HepG2 (cell line): ENCODE measurements at regions not wholly inside any gene's neighbourhood (a gene's known extent, or its start where the extent isn't known, plus 50 kb on each side); places are given as distances from the start of the nearest gene placed in this dataset.

Source experiments
- ATAC-seq: fragments of 200-7000 bp; cut with Tn5 transposase; 3 replicates; pipeline ENCODE4 v1.9.1; 2020; ENCODE audit warnings: mild to moderate bottlenecking, moderate library complexity
- BruUV-seq: library from RNA; stranded (reverse); fragments of 400-500 nt; replicated peaks from 2 replicates; lab custom pipeline; 2021; lab: Mats Ljungman, UMichigan
- CTCF ChIA-PET: fragments of 300-600 bp; formaldehyde crosslinking; extraction: SDS; loops from one replicate; lab custom pipeline; 2021; ENCODE audit warnings: low total read pairs, inconsistent platforms, low intra/inter-chr PET ratio; lab: Yijun Ruan, JAX
- POLR2A ChIA-PET: fragments of 350-600 bp; sonication (Branson Sonifier 250); formaldehyde crosslinking; loops from one replicate; lab custom pipeline; 2020; ENCODE audit warnings: antibody characterized with exemption, inconsistent platforms; lab: Yijun Ruan, JAX
- DNase-seq: peaks from one replicate; pipeline ENCODE4 v3.0.0-alpha.2; 2015; ENCODE audit warnings: low spot score
- FAIRE-seq: peaks from 3 replicates; lab custom pipeline; 2011; peaks lifted over from hg19 to GRCh38; lab: Jason Lieb, UNC
- H2AFZ ChIP-seq: one replicate; pipeline ENCODE4 v1.6.1; 2011; ENCODE audit warnings: low read length, inconsistent platforms
- H3K27ac ChIP-seq: fragments of 300-600 bp; 3 replicates; pipeline ENCODE4 v1.8.0; 2011; ENCODE audit warnings: mixed run types, mild to moderate bottlenecking, mixed read lengths, low read length, inconsistent platforms; ENCODE audit not compliant: insufficient read depth; ENCODE audit errors: extremely low read length
- H3K27me3 ChIP-seq, 2 experiments: fragments of 200-600 bp in 1 of 2; 2 replicates in 1 of 2; 3 replicates in 1 of 2; pipeline versions ENCODE4 v1.6.0 to v1.8.0; 2011; ENCODE audit warnings: low read length in 2 of 2, mild to moderate bottlenecking in 2 of 2, moderate library complexity in 2 of 2, inconsistent platforms in 1 of 2; ENCODE audit not compliant: insufficient read depth in 2 of 2, control insufficient read depth in 1 of 2
- H3K36me3 ChIP-seq, 2 experiments: fragments of 200-600 bp in 1 of 2; replicated peaks in 1 of 2; 2 replicates in 1 of 2; 3 replicates in 1 of 2; pipeline versions ENCODE4 v1.5.1 to v1.8.0; 2011; ENCODE audit warnings: low read length in 2 of 2, inconsistent platforms in 1 of 2; ENCODE audit not compliant: insufficient read depth in 2 of 2, control insufficient read depth in 1 of 2
- H3K4me1 ChIP-seq: 2 replicates; pipeline ENCODE4 v1.5.1; 2012; ENCODE audit warnings: low read length, inconsistent platforms; ENCODE audit not compliant: insufficient read depth
- H3K4me2 ChIP-seq: 2 replicates; pipeline ENCODE4 v1.6.0; 2011; ENCODE audit warnings: low read depth, low read length, inconsistent platforms
- H3K4me3 ChIP-seq, 3 experiments: fragments of 200-600 bp in 1 of 3; sonication (generic), shearing (Covaris generic) in 1 of 3; replicated peaks in 1 of 3; 2 replicates each; pipeline ENCODE4 v1.5.1; 2011 to 2016; ENCODE audit warnings: low read length in 3 of 3, inconsistent platforms in 2 of 3, low read depth in 2 of 3, mild to moderate bottlenecking in 2 of 3, control low read depth in 1 of 3, mixed read lengths in 1 of 3; ENCODE audit not compliant: insufficient read depth in 1 of 3
- H3K79me2 ChIP-seq: one replicate; pipeline ENCODE4 v1.6.1; 2011; ENCODE audit warnings: low read length, inconsistent platforms; ENCODE audit not compliant: insufficient read depth
- H3K9ac ChIP-seq: 2 replicates; pipeline ENCODE4 v1.6.0; 2011; ENCODE audit warnings: mild to moderate bottlenecking, low read depth, low read length, inconsistent platforms; ENCODE audit not compliant: insufficient read depth
- H3K9me3 ChIP-seq: 2 replicates; pipeline ENCODE4 v1.5.1; 2012; ENCODE audit warnings: mild to moderate bottlenecking, low read length
- H4K20me1 ChIP-seq: 2 replicates; pipeline ENCODE4 v1.6.0; 2011; ENCODE audit warnings: inconsistent platforms, mild to moderate bottlenecking, low read length, moderate library complexity; ENCODE audit not compliant: insufficient read depth
- ZNF382 ChIP-seq: sonication (generic); formaldehyde crosslinking; IDR thresholded peaks from 2 replicates; pipeline ENCODE4 v1.5.0; 2020; ENCODE audit warnings: missing genetic modification reagents, mild to moderate bottlenecking, borderline replicate concordance
- ZNF891 ChIP-seq: sonication (generic); formaldehyde crosslinking; IDR thresholded peaks from 2 replicates; pipeline ENCODE4 v1.5.0; 2020; ENCODE audit warnings: mild to moderate bottlenecking, missing genetic modification reagents
- WGBS: methylation state at CpG from one replicate; pipeline ENCODE4 v1.1.6; 2017; ENCODE audit warnings: low lambda C conversion rate; 5-methylcytosine and 5-hydroxymethylcytosine counted together
- in situ Hi-C: cut with HindIII; loops from 2 replicates; pipeline ENCODE4 v1.10.0; 2017; ENCODE audit warnings: low pct_unique_long_range_greater_than_20kb; ENCODE audit not compliant: extremely low pct_ligation_motif_present
- intact Hi-C: fragments of 100-400 bp; cut with micrococcal nuclease; formaldehyde crosslinking; loops from one replicate; pipeline ENCODE4 v1.10.0; 2022; ENCODE audit not compliant: unreplicated experiment
- TF ChIP-seq, protein P1 (sequence below): sonication (generic); formaldehyde crosslinking; IDR thresholded peaks from 2 replicates; pipeline ENCODE4 v1.9.0; 2022; ENCODE audit warnings: low read depth, missing genetic modification reagents
- TF ChIP-seq, protein P2 (sequence below): sonication (generic); formaldehyde crosslinking; IDR thresholded peaks from 2 replicates; pipeline ENCODE4 v1.4.0; 2020; ENCODE audit warnings: missing genetic modification reagents
- TF ChIP-seq, protein P3 (sequence below): IDR thresholded peaks from 2 replicates; pipeline ENCODE4 v1.6.1; 2016; ENCODE audit warnings: missing biosample characterization, missing genetic modification reagents, low read depth

DNA sequence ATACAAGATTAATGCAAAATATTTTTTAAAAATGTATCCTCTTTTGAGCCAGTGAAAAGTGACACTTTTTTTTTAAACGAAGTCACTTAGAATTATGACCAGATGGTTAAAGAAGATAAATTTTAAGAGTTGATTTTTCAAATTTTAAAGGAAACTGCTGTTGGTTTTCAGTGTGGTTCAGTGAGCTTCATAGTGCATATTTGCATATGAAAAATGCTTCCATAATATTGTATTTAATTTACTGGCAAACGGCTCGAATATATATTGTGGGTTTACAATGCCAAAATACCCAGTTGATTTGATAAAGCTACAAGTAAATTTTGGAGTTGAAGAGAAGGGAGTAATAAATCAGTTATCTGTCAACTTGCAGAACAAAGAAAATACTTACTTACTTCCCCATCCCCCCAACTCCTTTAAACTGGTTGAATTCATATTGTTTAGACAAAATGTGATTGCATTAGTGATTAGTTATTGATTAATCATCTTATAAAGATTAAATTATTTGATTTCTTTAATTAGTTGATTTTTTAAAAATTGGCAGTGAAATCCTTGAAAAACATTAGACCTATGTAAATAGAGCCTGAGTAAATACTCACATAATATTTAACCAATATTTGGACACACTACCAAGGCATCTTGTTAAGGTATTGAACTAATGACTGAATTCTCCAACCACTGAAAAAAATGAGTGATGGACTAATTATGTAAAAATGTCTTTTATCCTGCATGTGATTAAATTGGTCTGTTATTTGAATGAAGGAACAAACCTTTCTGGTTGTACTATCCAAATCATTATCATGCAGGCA is 122.8 kb upstream of the APP start (continued):
- TF ChIP-seq, protein P1, sequence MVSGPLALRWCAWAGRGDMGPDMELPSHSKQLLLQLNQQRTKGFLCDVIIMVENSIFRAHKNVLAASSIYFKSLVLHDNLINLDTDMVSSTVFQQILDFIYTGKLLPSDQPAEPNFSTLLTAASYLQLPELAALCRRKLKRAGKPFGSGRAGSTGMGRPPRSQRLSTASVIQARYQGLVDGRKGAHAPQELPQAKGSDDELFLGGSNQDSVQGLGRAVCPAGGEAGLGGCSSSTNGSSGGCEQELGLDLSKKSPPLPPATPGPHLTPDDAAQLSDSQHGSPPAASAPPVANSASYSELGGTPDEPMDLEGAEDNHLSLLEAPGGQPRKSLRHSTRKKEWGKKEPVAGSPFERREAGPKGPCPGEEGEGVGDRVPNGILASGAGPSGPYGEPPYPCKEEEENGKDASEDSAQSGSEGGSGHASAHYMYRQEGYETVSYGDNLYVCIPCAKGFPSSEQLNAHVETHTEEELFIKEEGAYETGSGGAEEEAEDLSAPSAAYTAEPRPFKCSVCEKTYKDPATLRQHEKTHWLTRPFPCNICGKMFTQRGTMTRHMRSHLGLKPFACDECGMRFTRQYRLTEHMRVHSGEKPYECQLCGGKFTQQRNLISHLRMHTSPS (CRISPR knock-in tag) = no peak

DNA sequence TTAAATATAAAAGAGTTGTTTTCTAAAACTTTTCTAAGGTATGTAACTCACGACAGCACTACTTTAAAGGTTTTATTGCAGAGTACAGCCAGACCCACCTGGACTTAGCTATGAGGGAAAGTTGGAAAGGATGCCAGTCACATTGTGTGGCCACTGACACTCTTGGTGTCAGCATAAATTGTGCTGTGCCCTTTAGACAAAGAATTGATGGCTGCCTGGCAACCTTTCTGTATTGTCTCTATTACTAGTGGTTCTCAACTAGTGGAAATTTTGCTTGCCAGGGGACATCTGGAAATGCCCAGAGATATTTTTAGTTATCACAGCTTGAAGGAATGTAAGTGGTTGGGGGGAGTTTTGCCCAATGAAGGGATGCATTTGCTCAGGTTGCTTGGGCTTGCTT is 117.5 kb upstream of the APP start:
- FAIRE-seq (no peak), DNase-seq (no peak), ATAC-seq (no peak)
- Histone ChIP-seq H3K36me3 (no peaks in the 10 kb centered on the region), H4K20me1 (no peaks in the 10 kb centered on the region), H3K27ac (no peak overlapping the region), H3K4me1 (no peaks in the 10 kb centered on the region), H3K79me2 (no peaks in the 10 kb centered on the region), H3K4me2 (no peak overlapping the region), H3K9ac (no peak overlapping the region), H3K4me3 (no peak overlapping the region), H3K27me3 (no peaks in the 10 kb centered on the region; a peak in 1 of 5 replicates), H2AFZ (no peak overlapping the region), H3K9me3 (peaks cover 39% of the 10 kb centered on the region)
- TF ChIP-seq ZNF382 (CRISPR knock-in tag) (no peak), ZNF891 (no peak)
- ChIA-PET CTCF (no interaction called here), POLR2A (no interaction called here)
- intact Hi-C loops (no loop called here), in situ Hi-C loops (no loop called here)
- WGBS = 6% methylated on average over 1 of the region's 1 CpG
- BruUV-seq = no TSS peak

DNA sequence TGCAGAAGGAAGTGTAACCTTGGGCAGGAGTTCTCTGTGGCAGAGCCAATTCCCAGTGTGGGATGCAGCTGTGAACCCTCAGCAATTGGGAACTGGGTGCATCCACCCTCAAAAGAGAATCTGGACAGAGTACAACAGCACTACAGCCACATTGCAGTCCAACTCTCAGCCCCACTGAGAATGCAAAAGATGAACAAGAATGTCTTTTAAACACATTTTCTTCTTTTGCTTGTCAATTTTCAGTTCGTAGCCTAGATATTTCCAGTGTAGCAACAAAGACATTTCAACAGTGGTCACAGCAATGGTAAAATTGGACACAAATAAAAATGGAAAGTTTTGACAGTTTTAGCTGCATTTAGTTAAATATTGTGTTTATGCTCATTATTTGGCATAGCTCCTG is 114.0 kb upstream of the APP start:
- ATAC-seq = no peak
- Histone ChIP-seq H3K27ac (no peak overlapping the region), H3K4me1 (no peaks in the 10 kb centered on the region), H3K36me3 (no peaks in the 10 kb centered on the region), H3K9me3 (peaks cover 42% of the 10 kb centered on the region), H3K9ac (no peak overlapping the region), H2AFZ (no peak overlapping the region), H3K4me3 (no peak overlapping the region), H4K20me1 (no peaks in the 10 kb centered on the region), H3K79me2 (no peaks in the 10 kb centered on the region), H3K4me2 (no peak overlapping the region), H3K27me3 (no peaks in the 10 kb centered on the region; a peak in 1 of 5 replicates)
- FAIRE-seq = no peak
- in situ Hi-C loops = no loop called here
- no peak for DNase-seq
- 0% methylated on average over 1 of the region's 1 CpG for WGBS
- BruUV-seq = no TSS peak
- ChIA-PET CTCF (no interaction called here), POLR2A (no interaction called here)
- intact Hi-C loops = no loop called here
- TF ChIP-seq, protein P2, sequence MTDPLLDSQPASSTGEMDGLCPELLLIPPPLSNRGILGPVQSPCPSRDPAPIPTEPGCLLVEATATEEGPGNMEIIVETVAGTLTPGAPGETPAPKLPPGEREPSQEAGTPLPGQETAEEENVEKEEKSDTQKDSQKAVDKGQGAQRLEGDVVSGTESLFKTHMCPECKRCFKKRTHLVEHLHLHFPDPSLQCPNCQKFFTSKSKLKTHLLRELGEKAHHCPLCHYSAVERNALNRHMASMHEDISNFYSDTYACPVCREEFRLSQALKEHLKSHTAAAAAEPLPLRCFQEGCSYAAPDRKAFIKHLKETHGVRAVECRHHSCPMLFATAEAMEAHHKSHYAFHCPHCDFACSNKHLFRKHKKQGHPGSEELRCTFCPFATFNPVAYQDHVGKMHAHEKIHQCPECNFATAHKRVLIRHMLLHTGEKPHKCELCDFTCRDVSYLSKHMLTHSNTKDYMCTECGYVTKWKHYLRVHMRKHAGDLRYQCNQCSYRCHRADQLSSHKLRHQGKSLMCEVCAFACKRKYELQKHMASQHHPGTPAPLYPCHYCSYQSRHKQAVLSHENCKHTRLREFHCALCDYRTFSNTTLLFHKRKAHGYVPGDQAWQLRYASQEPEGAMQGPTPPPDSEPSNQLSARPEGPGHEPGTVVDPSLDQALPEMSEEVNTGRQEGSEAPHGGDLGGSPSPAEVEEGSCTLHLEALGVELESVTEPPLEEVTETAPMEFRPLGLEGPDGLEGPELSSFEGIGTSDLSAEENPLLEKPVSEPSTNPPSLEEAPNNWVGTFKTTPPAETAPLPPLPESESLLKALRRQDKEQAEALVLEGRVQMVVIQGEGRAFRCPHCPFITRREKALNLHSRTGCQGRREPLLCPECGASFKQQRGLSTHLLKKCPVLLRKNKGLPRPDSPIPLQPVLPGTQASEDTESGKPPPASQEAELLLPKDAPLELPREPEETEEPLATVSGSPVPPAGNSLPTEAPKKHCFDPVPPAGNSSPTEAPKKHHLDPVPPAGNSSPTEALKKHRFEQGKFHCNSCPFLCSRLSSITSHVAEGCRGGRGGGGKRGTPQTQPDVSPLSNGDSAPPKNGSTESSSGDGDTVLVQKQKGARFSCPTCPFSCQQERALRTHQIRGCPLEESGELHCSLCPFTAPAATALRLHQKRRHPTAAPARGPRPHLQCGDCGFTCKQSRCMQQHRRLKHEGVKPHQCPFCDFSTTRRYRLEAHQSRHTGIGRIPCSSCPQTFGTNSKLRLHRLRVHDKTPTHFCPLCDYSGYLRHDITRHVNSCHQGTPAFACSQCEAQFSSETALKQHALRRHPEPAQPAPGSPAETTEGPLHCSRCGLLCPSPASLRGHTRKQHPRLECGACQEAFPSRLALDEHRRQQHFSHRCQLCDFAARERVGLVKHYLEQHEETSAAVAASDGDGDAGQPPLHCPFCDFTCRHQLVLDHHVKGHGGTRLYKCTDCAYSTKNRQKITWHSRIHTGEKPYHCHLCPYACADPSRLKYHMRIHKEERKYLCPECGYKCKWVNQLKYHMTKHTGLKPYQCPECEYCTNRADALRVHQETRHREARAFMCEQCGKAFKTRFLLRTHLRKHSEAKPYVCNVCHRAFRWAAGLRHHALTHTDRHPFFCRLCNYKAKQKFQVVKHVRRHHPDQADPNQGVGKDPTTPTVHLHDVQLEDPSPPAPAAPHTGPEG = no peak
- TF ChIP-seq, protein P3, sequence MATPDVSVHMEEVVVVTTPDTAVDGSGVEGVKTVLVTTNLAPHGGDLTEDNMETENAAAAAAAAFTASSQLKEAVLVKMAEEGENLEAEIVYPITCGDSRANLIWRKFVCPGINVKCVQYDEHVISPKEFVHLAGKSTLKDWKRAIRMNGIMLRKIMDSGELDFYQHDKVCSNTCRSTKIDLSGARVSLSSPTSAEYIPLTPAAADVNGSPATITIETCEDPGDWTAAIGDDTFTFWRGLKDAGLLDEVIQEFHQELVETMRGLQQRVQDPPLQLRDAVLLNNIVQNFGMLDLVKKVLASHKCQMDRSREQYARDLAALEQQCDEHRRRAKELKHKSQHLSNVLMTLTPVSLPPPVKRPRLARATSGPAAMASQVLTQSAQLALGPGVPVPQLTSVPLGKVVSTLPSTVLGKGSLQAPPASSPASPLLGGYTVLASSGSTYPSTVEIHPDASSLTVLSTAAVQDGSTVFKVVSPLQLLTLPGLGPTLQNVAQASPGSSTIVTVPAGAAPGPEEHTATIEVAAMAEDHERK (CRISPR knock-in tag) = no peak
